ENCODE measurements at regions not wholly inside any gene's neighbourhood (a gene's known extent, or its start where the extent isn't known, plus 50 kb on each side); places are given as distances from the start of the nearest gene placed in this dataset.

DNA sequence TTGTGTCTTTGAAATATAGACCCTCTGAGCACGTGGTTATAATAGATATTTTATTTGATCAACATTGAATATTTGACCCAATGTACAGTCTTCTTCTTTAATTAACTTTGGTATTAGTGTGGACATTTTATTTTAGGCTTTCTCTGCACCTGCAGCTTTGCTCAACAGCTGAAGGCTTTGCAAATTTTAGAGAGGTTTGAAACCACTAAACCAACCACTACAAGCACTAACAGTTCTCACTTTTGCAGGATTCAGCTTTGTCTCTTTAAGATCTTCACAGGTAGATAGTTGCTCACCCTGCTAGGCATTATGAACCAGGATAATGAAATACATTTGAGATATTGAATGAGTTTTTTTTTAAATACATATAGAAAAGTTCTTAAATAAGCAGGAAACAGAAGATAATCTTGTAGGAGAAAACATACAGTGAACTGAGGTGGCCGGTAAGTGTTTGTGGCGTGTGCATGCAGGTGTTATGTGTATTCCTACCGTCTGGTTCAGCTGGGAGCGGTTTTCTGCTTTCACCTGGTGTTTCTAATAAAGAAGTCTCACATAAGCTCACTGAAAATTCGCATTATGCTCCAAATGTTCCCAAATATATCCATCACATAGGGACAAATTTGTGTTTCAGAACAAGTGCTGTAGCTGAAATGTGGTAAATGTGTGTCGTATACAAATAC lies 1508.3 kb upstream of the TENM3 start:
- Histone ChIP-seq H3K4me1 (ENCODE audit: control insufficient read depth in 1 of 2, insufficient read depth in 1 of 2, low read depth in 1 of 2, low read length in 1 of 2) (no peaks in the 10 kb centered on the region), H3K36me3 (no peaks in the 10 kb centered on the region), H3K4me3 (ENCODE audit: low read depth in 1 of 2, low read length in 1 of 2) (no peak overlapping the region), H3K27me3 (no peaks in the 10 kb centered on the region), H3K9me3 (no peaks in the 10 kb centered on the region), H3K27ac (no peak overlapping the region)
- TF ChIP-seq, protein P1, sequence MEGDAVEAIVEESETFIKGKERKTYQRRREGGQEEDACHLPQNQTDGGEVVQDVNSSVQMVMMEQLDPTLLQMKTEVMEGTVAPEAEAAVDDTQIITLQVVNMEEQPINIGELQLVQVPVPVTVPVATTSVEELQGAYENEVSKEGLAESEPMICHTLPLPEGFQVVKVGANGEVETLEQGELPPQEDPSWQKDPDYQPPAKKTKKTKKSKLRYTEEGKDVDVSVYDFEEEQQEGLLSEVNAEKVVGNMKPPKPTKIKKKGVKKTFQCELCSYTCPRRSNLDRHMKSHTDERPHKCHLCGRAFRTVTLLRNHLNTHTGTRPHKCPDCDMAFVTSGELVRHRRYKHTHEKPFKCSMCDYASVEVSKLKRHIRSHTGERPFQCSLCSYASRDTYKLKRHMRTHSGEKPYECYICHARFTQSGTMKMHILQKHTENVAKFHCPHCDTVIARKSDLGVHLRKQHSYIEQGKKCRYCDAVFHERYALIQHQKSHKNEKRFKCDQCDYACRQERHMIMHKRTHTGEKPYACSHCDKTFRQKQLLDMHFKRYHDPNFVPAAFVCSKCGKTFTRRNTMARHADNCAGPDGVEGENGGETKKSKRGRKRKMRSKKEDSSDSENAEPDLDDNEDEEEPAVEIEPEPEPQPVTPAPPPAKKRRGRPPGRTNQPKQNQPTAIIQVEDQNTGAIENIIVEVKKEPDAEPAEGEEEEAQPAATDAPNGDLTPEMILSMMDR (IDR thresholded peaks at IDR 0.05), result no peak

DNA sequence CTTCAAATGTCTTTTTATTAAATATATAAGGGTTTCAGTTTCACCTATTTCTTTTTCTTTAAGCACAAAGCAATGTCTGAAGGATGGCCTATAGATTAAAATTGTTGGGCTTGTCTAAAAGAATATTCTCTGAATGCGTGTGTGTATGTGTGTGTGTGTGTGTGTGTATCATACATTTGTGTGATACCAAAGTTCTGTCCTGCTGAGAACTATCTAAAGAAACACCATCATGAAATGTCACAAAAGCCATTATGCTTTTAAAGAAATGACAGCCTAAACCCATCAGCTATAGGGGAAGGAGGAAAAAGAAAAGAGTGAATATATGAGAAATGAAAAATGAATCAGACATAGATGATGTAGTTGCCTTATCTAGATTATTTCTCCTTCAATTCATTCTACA lies 1501.5 kb upstream of the TENM3 start:
- H3K27me3 ChIP-seq, result no peaks in the 10 kb centered on the region
- H3K36me3 ChIP-seq, result no peaks in the 10 kb centered on the region
- H3K4me1 ChIP-seq (ENCODE audit: control insufficient read depth in 1 of 2, insufficient read depth in 1 of 2, low read depth in 1 of 2, low read length in 1 of 2), result no peaks in the 10 kb centered on the region
- H3K9me3 ChIP-seq, result no peaks in the 10 kb centered on the region
- TF ChIP-seq, protein P1 (IDR thresholded peaks at IDR 0.05), result no peak
- H3K4me3 ChIP-seq (ENCODE audit: low read depth in 1 of 2, low read length in 1 of 2), result no peak overlapping the region
- no peak overlapping the region for H3K27ac ChIP-seq

DNA sequence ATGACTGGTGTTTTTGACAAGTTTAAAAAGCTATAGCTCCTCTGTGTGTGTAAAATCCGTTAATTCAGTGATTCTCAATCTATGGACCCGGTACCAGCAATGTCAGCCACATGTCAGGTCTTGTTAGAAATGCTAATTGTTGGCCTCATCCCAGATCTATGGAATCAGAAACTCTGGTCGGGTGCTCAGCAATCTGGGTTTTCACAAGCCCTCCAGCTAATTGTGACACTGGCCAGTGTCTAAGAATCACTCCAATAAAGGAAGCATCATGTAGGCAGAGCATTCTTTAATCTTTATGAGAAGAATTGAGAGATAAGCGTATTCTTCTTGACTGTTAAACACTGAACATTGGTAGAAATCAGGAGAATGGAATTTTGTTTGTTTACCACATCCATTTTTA lies 1498.2 kb upstream of the TENM3 start:
- Histone ChIP-seq H3K4me3 (ENCODE audit: low read depth in 1 of 2, low read length in 1 of 2) (no peak overlapping the region), H3K27me3 (no peaks in the 10 kb centered on the region), H3K36me3 (no peaks in the 10 kb centered on the region), H3K9me3 (no peaks in the 10 kb centered on the region), H3K4me1 (ENCODE audit: control insufficient read depth in 1 of 2, insufficient read depth in 1 of 2, low read depth in 1 of 2, low read length in 1 of 2) (no peaks in the 10 kb centered on the region), H3K27ac (no peak overlapping the region)
- TF ChIP-seq, protein P1 (IDR thresholded peaks at IDR 0.05), result no peak

DNA sequence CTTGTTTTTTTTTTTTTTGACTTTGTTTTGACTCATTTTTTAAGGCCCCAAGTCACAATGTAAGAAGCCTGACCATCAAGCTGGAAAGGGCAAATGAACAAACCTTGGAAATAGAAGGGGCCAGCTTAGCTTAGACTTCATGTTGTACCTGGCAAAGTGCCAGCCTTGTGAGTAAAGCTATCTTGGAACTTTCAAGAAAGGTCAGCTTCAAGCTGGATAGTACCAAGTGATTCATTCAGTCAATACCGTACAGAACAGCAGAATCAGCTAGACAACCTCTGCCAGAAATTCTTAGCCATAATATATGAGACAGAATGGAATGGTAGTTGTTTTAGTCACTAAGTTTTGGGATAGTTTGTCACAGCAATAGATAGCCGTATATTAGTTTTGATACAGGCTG lies 1492.2 kb upstream of the TENM3 start:
- Histone ChIP-seq H3K4me1 (ENCODE audit: control insufficient read depth in 1 of 2, insufficient read depth in 1 of 2, low read depth in 1 of 2, low read length in 1 of 2) (no peaks in the 10 kb centered on the region), H3K27ac (no peak overlapping the region), H3K9me3 (no peaks in the 10 kb centered on the region), H3K36me3 (no peaks in the 10 kb centered on the region), H3K27me3 (no peaks in the 10 kb centered on the region), H3K4me3 (ENCODE audit: low read depth in 1 of 2, low read length in 1 of 2) (no peak overlapping the region)
- TF ChIP-seq, protein P1 (IDR thresholded peaks at IDR 0.05), result no peak

DNA sequence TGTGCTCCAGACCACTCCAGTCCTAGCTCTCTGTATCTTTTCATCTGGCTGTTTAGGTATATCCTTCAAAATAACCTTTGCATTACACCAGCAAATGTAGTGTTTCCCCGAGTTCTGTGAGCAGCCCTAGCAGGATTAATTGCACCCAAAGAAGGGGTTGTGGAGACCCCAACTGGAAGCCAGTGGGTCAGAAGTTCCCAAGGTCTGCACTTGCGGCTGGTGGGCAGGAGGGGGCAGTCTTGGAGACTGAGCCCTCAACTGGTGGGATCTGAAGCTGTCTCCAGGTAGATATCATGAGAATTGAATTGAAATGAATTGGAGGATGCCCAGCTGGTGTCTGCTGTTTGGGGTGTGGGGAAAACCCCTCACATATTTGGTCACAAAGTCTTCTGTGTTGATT lies 1485.3 kb upstream of the TENM3 start:
- H3K4me1 ChIP-seq (ENCODE audit: control insufficient read depth in 1 of 2, insufficient read depth in 1 of 2, low read depth in 1 of 2, low read length in 1 of 2), result no peaks in the 10 kb centered on the region

More for the DNA sequence above, 1485.3 kb upstream of the TENM3 start:
- no peak overlapping the region for H3K27ac ChIP-seq
- H3K36me3 ChIP-seq, result no peaks in the 10 kb centered on the region
- no peaks in the 10 kb centered on the region for H3K9me3 ChIP-seq
- H3K4me3 ChIP-seq (ENCODE audit: low read depth in 1 of 2, low read length in 1 of 2), result no peak overlapping the region
- TF ChIP-seq, protein P1 (IDR thresholded peaks at IDR 0.05), result no peak
- no peaks in the 10 kb centered on the region for H3K27me3 ChIP-seq
